ENCODE measurements at regions not wholly inside any gene's neighbourhood (a gene's known extent, or its start where the extent isn't known, plus 50 kb on each side); places are given as distances from the start of the nearest gene placed in this dataset.
"Not testable (repeated sequence)": the region's sequence is repeated elsewhere in the genome, so short reads cannot be mapped to it uniquely, and the experiment has no call there.

GRCh38 chr1:64414855-64415546 lies 54.9 kb upstream of the CACHD1 start:
- TF ChIP-seq, protein P1, sequence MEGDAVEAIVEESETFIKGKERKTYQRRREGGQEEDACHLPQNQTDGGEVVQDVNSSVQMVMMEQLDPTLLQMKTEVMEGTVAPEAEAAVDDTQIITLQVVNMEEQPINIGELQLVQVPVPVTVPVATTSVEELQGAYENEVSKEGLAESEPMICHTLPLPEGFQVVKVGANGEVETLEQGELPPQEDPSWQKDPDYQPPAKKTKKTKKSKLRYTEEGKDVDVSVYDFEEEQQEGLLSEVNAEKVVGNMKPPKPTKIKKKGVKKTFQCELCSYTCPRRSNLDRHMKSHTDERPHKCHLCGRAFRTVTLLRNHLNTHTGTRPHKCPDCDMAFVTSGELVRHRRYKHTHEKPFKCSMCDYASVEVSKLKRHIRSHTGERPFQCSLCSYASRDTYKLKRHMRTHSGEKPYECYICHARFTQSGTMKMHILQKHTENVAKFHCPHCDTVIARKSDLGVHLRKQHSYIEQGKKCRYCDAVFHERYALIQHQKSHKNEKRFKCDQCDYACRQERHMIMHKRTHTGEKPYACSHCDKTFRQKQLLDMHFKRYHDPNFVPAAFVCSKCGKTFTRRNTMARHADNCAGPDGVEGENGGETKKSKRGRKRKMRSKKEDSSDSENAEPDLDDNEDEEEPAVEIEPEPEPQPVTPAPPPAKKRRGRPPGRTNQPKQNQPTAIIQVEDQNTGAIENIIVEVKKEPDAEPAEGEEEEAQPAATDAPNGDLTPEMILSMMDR (conservative IDR thresholded peaks at IDR 0.05; ENCODE audit: low read length): not testable (repeated sequence)
- not testable (repeated sequence) for TF ChIP-seq EZH2phosphoT487 (IDR thresholded peaks at IDR 0.05; ENCODE audit: borderline replicate concordance)
